DMS153 (cell line): ENCODE measurements at regions not wholly inside any gene's neighbourhood (a gene's known extent, or its start where the extent isn't known, plus 50 kb on each side); places are given as distances from the start of the nearest gene placed in this dataset.
"Not testable (repeated sequence)": the region's sequence is repeated elsewhere in the genome, so short reads cannot be mapped to it uniquely, and the experiment has no call there.

Experiments used
- DNase-seq: peaks from one replicate; lab custom pipeline; 2025; lab: John Stamatoyannopoulos, UW

DNA sequence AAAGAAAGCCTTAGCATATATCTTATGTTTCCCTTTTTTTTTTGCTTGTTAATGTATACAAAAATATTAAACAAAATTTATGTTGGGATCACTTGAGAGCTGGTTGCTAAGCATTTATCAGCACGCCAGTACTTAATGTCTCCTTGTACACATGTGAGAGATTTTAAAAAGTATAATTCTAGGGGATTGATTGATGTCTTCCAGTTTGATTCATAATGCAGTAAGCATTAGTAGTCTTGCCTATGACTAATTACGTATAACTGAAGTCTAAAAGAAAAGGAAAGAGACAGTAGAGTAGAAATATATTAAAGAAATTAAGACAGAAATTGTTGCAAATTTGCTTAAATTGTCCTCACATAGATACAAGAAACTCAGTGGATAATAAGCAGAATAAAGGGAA lies 1630.4 kb upstream of the B3GALT2 start:
- no peak for DNase-seq

DNA sequence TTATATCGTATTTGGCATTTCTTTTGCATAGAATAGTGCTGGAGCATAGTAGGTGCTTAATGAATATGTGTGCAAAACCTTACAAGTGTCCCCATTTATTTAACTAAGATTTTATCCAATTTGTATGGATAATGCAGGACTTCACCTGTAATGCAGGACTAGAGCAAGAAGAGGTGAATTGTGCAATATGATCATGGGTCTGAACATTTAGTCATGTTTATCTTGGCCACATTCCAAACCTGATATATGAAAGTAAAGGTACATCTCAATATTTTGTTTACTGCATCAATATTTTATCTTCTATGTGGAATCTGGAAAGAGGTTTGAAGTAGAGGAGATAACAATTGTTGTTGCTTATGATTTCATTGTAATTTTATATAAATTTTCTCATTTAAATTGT lies 1626.7 kb upstream of the B3GALT2 start:
- peak; percentile 56 for DNase-seq

DNA sequence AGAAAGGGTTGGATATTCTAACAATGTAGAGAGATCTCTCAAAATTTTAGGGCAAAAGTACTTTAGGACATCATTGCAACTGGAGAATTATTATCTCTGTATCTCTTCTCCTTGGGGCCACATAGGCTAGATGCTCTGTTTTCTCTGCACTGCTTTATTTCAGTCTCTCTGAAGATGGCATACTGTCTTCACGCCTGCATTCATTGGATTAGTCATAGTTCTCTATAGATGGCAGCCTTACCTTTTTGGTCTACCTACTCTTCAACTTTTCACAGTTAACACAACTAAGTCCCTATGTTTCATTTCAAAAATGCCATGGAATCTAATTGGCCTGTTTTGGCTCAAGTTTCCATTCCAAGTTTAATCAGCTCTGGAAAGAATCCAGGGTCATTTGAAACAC lies 1623.3 kb upstream of the B3GALT2 start:
- no peak for DNase-seq

DNA sequence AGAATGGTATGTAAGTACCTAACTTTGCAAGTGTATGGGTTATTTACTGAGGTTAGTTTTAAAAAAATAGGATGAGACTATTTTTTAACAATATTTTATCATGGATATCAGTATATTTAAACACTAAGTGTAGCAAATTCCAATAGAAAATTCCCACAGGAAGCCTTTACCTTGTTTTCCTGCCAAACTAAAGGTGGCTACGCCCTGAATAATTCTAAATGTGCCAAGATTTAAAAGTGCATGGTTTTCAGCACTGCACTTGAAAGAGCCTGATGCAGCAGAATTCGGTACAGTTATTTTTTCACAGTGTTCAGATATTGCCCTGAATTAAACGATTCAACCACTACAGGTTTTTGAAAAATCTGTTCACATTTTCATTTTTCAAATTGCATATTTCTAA lies 1622.8 kb upstream of the B3GALT2 start:
- DNase-seq = no peak

DNA sequence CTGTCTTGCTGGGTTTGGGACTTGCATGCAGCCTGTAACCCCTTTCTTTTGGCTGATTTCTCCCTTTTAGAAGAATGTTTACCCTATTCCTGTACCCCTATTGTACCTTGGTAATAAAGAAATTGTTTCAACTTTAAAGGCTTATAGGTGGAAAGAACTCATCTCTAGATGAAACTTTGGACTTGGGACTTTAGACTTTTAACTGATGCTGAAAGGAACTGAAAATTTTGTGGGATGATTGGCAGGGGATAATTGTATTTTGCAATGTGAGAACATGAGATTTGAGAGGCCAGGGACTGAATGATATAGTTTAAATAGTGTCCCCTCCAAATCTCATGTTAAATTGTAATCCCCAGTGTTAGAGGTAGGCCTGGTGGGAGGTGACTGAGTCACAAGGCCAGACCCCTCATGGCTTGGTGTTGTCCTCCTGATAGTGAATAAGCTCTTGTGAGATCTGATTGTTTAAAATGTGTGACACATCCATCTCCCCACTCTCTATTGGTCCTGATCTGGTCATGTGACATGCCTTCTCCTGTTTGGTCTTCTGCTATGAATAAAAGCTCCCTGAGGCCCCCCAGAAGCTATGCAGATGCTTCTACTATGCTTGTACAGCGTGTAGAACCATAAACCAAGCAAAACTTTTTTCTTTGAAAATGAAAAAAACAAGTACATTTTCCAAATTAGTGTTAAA lies 1621.3 kb upstream of the B3GALT2 start:
- no peak for DNase-seq

DNA sequence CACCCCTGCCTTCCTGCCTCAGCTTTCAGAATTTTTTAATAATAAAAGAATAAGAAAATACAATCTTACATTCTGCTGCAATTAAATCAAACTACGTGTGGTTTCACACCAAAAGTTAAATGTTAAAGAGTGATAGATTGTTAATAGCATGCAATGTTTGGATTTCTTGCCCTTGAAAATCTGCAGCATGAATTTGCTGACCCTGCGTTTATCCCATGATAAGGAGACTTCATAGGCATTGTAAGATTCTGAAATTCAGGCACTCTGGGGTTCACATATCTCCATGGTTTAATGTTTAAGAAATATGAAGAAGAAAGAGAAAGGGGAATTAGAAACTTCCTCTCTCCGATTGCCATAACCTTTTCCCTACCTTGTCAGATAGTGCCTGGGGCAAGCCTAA lies 1616.2 kb upstream of the B3GALT2 start:
- no peak for DNase-seq

DNA sequence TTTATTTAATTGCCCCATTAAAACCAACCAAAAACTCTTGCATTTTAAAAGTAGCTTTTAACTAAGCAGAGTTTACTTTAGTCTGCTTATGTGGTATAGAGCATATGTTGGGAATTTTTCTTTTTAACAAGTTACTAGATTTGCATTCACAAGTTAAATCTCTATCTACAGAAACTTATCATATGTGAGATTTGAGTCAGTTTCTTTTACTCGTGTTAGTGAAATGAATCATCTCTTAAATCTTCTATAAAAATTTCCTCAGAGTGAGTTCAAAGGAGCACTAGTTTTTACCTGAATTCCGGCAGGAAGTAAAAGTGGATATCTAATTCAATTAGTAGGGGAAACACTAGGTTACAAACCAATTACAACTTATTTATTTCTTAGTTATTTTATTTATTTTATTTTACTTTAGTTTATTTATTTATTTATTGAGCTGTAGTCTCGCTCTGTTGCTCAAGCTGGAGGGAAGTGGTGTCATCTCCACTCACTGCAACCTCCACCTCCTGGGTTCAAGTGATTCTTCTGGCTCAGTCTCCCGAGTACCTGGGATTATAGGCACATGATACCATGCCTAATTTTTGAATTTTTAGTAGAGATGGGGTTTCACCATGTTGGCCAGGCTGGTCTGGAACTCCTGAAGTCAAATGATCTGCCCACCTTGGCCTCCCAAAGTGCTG lies 1609.6 kb upstream of the B3GALT2 start:
- DNase-seq = no peak

DNA sequence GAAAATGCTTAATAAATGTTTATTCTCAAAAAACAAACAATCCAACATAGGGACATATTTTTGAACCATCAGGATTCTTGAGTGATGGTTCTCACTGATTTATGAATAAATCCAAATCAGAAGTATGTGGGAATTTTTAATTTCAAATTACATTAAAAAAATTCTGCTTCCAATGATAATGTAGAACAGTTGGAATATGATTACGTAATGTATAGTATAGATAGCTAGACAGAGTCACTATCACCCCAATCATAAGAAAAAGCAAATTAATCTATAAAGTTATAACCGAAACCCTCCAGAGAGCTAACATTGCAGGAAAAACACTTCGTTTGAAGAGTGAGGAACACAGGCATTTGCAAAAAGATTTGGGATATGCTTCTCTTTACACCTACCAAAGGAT lies 1600.6 kb upstream of the B3GALT2 start:
- no peak for DNase-seq

DNA sequence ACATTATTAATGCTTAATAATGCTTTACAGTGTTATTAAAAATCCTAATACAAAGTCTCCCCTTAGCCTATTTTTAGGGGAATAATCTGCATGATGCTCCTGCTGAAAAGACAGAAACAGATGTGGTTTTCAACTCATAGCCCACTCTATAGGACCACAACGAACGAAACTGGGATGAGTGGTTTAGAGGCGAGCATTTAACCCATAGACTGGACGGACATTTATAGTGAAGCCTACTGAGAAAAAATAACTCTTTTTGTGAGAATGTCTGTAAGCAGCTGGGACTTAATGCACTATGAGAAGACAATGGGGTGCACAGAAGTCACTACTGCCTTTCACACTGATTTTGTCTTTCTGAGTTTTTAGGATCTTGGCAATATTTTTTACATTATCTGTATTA lies 1599.6 kb upstream of the B3GALT2 start:
- no peak for DNase-seq

DNA sequence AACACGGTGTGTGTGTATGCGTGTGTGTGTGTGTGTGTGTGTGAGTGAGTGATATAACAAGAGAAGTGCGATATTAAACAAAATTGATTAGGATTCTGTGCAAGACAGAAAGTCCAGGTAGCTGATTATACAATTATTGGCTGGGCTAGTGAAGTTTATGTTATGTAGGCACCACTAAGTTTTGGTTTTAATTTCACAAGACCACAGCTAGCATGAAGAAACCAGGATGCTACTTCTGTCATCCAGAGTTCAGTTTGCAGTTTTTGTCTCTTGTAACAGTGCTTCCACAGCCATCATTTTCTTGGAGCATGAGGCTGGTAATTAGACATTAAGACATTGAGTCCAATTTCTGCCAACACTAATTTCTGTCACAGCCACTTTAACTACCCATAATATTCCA lies 1590.2 kb upstream of the B3GALT2 start:
- DNase-seq = no peak

DNA sequence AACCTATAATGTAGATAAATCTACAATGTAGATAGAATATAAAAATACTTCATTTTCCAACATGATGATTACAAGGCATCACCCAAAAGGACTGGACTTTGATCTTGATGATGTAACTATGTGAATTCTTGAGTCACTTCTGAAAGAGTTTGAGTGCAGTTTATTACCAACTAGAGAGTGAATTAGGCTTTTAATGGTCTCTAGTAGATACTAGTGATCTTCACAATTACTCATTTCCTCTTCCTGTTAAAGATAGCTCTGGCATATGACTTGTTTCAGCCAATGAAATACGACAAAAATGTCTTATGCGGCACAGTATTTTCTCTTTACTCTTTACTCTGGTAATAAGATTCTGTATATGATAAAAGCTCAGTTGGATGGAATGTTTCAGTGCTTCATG lies 1588.1 kb upstream of the B3GALT2 start:
- no peak for DNase-seq

DNA sequence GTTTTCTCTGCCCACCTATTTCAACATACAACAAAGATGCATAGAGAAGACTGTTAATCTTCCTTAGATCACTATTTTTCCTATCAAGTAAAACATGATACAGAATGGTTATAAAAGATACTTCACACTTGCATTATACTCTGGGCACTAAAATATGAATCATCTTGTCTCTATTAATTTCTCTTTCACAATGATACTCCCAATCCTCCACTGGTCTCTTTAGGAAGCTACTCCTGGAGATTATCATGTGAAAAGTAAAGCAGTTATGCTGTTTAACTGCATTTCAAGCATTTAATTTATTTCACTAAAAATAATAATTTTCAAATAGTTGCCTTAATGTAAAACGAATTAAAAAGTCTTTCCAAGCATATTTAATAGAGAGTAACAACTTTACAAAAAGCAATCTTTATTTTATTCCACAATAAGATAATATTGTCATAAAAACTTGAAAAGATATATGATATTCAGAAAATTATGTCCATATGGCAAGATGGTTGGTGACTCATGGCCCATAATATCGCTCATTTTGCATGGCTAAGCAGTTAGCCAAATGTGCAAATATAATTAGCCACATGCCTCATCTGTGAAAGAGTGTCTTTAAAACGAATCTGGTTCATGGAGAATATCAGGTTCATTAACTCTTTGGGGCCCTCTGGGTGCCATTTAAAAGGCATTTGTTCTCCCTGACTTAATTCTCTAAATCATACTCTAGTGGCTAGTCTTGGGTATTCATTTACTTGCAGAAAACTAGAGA lies 1569.0 kb upstream of the B3GALT2 start:
- DNase-seq = no peak

DNA sequence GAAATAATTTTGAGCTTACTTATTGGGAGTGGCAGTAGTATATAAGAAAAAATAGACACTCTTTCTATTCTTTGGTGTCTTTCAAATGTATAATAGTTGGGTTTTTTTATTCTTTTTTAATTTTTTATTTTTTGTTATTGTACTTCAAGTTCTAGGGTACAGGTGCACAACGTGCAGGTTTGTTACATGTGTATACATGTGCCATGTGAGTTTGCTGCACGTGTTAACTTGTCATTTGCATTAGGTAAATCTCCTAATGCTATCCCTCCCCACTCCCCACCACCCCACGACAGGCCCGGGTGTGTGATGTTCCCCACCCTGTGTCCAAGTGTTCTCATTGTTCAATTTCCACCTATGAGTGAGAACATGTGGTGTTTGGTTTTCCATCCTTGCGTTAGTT lies 1552.4 kb upstream of the B3GALT2 start:
- DNase-seq = not testable (repeated sequence)

DNA sequence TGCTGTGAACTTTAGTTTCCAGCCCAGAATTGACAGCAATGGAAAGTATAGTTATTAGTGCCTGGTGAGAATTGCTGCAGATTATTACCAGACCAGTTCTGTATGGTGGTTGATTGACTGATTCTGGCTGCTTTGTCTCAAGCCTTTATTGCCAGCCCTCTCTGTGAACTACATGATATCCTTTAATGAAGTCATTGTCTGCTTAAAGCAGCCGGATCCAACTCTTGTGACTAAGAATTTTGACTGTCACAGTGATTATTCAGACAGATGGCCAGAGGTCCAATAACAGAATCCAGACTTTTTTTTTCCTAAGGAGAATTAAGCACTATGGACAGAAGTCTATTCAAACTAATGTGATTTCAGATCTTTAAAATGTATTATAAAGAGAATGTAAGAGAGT lies 1548.6 kb upstream of the B3GALT2 start:
- no peak for DNase-seq

DNA sequence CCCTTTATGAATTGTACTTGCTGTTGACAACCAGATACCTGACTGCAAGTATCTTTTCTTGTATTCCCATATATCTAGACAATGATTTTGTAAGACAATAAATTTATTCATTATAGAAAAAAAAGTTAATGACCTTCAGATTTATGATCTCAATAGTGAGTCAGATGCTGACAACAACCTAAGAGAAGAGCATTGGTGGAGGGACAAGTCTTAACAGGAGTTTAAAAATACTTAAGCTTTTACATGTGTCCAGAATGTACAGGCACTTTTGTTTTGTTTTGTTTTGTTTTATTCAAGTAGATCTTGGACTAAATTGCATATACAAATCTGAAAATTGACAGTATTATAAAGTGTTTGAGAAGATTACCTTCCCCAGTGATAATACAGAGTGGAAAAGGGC lies 1544.6 kb upstream of the B3GALT2 start:
- DNase-seq = no peak

DNA sequence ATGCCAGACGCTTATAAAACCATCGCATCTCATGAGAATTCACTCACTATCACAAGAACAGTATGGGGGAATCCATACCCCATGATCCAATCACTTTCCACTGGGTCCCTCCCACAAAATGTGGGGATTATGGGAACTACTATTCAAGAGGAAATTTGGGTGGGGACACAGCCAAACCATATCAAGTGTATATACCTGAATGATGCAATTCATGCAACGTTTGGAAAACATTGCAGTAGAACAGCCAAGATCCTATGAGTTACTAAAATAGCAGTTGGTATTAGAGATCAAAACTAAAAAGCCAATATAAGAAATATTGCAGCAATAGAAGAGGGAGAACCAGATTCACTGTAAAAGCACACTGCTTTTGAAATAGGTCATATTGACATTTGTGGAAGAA lies 1543.9 kb upstream of the B3GALT2 start:
- no peak for DNase-seq

DNA sequence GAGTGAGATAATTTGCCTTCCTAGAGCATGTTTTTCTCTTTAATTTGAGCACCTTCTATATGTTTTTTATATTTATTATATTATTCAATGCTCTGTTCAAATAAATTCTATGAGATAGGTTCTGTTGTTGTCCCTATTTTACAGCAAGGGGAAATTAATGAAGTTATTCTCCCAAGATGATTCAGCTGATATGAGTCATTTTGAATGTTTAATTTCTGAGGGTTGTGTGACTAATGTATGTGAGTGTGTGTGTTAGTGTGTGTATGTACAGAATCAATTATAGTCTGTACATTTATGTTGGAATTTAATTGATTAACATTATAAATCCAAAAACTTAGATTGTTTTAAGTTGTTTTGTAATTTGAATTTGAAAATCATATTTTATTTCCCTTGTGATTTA lies 1536.7 kb upstream of the B3GALT2 start:
- DNase-seq = no peak

DNA sequence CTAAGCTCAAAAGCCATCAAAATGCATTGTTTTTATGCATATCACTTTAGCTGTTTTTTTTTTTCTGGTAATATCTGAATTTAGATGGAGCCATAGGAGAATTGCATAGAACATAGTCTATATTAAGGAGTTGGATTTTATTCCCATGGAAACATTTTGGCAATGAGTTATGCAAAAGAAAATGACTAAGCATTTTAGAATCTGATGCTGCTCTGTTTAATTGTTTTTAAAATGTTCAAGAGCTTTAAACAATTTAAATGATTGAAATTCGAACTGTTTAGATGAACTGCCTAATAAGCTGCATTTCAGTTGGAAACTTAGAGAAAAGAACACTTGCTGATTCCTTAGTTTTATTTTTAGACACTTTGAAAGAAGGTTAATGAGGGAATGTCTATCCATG lies 1531.5 kb upstream of the B3GALT2 start:
- DNase-seq = no peak

DNA sequence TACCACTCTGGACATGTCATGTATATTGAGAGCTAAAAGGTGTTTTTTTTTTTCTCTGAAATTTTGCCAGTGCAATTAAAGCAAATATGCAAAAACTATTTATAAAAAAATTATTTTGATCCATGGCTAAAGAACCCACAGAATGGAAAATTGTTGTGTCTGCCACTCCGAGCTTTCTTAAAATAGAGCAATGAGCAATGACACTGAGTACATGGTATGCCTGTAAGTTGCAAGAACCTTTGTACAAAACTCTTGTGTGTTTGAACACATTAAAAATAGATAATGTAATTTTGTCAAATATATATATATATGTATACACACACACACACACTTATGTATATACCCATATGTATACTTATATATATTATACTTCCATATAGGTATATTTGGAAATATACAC lies 1530.9 kb upstream of the B3GALT2 start:
- DNase-seq = no peak

DNA sequence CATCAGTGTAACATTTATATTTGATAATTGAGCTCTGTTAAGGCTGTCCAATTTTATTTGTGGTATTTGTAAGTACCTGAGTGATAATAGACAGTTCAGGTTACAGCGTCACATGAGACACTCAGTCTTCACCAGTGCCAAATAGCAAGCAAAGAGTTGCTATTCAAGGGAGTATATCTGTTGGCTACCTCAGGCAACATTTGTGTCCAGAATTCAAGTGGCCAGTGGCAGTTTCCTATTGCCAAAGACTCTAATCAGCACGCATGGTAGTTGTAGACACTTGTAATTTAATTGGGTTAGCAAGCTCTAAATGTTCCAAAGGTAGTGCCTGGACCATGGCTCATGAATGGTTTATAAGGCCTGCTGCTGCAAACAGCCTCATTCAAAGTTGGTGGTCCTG lies 1524.3 kb upstream of the B3GALT2 start:
- DNase-seq = peak; percentile 81

DNA sequence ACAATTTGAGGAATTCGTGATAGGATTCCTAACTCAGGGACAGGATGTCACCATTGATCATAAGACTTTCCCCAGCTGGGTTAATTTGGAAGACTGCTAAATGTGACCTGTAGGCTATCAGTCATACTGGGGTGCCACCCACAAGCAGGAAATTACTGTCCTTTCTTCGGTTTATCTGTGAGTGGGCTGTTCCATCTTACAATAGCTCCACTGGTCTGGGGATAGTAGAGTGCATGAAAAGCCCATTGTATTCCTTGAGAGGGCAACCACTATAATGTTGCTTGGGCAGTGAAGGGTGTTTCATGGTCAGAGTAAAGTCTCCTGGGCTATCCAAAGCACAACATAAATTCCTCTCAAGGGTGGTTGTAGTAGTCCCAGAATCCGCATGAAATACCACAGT lies 1523.0 kb upstream of the B3GALT2 start:
- DNase-seq = no peak

DNA sequence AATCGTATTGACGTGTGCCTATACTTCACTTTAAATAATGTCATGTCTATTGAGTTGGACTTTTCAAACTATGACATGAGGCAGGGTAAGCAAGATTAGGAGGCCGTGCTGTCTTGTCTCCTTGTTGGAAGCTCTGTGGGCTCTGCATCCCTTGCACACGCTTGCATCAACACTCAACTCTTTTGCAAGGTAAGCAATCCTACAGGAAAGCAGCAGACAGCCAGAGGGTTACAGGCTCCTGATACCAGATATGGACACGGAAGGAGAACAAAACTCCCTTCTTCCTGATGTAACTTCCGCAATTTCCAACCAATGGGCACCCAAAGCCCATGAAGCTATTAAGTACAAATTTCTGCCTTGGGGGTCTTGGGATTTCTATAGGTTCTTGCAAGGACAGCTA lies 1520.7 kb upstream of the B3GALT2 start:
- no peak for DNase-seq

DNA sequence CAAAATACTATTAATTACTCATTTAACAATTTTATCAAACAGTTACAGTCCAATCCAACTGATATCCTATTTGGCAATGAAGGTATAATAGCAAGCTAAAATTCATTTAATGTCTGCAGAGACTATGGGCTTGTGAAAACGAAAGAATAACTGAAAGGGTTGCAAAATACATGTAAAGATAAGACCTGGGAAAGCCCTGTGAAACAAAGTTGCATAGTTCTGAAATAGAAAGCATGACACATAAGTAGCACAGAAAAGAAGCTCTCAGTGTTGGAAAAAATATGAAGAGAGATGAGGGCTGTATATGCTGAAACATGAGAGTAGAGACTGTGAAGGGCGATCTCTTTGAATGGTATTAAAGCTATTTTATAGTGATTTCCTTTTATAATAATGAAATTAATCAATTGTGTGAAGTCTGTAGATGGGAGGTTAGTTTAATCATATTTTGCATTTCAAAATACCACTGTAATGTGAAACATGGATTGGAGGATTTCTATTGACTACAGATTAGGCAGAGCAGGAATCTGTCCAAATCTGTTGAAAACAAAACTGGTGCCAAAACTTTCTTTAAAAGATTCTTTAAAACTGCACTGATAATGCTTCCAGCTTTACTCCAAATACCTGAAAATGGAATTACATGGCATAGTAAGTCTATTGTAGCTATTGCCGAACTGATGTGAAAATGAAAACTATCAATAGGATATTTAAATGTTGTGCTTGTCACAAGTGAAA lies 1518.9 kb upstream of the B3GALT2 start:
- DNase-seq = no peak
